Uterus (tissue), 3 donors: ENCODE measurements at regions not wholly inside any gene's neighbourhood (a gene's known extent, or its start where the extent isn't known, plus 50 kb on each side); places are given as distances from the start of the nearest gene placed in this dataset.

Experiments used
- DNase-seq, 2 donors: peaks; one replicate each; pipeline ENCODE4 v3.0.0-alpha.2; 2019 to 2020
- H3K27ac ChIP-seq, 2 donors: fragments of 200-600 bp; sonication (generic); 1 replicate in 1 of 2; 2 replicates in 1 of 2; pipeline ENCODE4 v1.5.1; 2016 to 2018
- H3K27me3 ChIP-seq, 2 donors: fragments of 200-600 bp; sonication (generic); one replicate each; pipeline ENCODE4 v1.5.1; 2018 to 2019; ENCODE audit warnings: control low read depth in 1 of 2
- H3K36me3 ChIP-seq, 2 donors: fragments of 200-600 bp; sonication (generic); one replicate each; pipeline ENCODE4 v1.5.1; 2019; ENCODE audit warnings: control low read depth in 1 of 2
- H3K4me1 ChIP-seq, 2 donors: fragments of 200-600 bp; sonication (generic); one replicate each; pipeline ENCODE4 v1.5.1; 2018 to 2019; ENCODE audit warnings: control low read depth in 1 of 2
- H3K4me3 ChIP-seq, 2 donors: fragments of 200-600 bp; sonication (generic); 1 replicate in 1 of 2; 2 replicates in 1 of 2; pipeline ENCODE4 v1.5.1; 2018 to 2019; ENCODE audit warnings: mild to moderate bottlenecking in 1 of 2
- H3K9me3 ChIP-seq, 2 donors: fragments of 200-600 bp; sonication (generic); one replicate each; pipeline ENCODE4 v1.5.1; 2019; ENCODE audit warnings: control low read depth in 1 of 2
- CTCF ChIP-seq, 4 experiments: fragments of 200-600 bp in 2 of 4; fragments of 450-650 bp in 2 of 4; sonication (generic) in 2 of 4; IDR thresholded peaks; one replicate each; pipeline ENCODE4 v1.5.1; 2016 to 2019; ENCODE audit warnings: antibody characterized with exemption in 4 of 4, mild to moderate bottlenecking in 2 of 4, moderate library complexity in 1 of 4
- POLR2A ChIP-seq, 2 donors: fragments of 450-650 bp; IDR thresholded peaks; one replicate each; pipeline ENCODE4 v1.6.1; 2016; ENCODE audit warnings: antibody characterized with exemption in 2 of 2, mild to moderate bottlenecking in 1 of 2, moderate library complexity in 1 of 2
- intact Hi-C: fragments of 100-400 bp; cut with DNase I; formaldehyde crosslinking; loops from one replicate; pipeline ENCODE4 v1.15.1; 2023; ENCODE audit warnings: low total_unique reads
- donor health status: DM: yes; HTN: yes; CAD: no.

- H3K9me3 ChIP-seq = no peaks in the 10 kb centered on the region
- no peaks in the 10 kb centered on the region for H3K27me3 ChIP-seq
- no peak for DNase-seq
- intact Hi-C loops = no loop called here
- no peaks in the 10 kb centered on the region for H3K36me3 ChIP-seq
- TF ChIP-seq CTCF (IDR thresholded peaks at IDR 0.05) (no peak), POLR2A (IDR thresholded peaks at IDR 0.05) (no peak)
- no peak overlapping the region for H3K4me3 ChIP-seq
- no peaks in the 10 kb centered on the region for H3K4me1 ChIP-seq
- H3K27ac ChIP-seq = no peak overlapping the region
Measured at GRCh38 chr4:60812811-60813210, 387.3 kb upstream of the ADGRL3 start.

DNA sequence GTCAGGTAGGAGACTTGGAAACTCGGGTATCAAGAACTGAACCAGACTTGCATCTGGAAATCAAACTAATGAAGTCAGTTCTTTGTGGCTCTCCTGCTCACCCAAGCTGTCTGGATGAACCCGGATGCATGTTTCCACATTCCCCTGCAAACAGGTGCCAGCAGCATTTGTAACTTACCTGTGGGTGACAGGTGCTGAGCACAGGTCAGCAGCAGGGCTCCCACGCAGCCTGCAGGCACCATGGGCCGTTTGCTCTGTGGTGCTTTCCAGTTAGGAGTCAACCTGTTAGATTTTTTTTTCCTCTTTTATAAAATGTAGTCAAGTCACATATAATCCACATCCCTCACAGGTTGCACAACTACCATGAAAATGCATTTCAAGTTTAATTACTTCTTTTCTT is 385.6 kb upstream of the ADGRL3 start:
- TF ChIP-seq POLR2A (IDR thresholded peaks at IDR 0.05) (no peak), CTCF (IDR thresholded peaks at IDR 0.05) (no peak)
- intact Hi-C loops = no loop called here
- H3K36me3 ChIP-seq = no peaks in the 10 kb centered on the region
- no peaks in the 10 kb centered on the region for H3K4me1 ChIP-seq
- H3K27ac ChIP-seq = no peak overlapping the region
- DNase-seq = no peak
- no peaks in the 10 kb centered on the region for H3K9me3 ChIP-seq
- no peak overlapping the region for H3K4me3 ChIP-seq
- H3K27me3 ChIP-seq = no peaks in the 10 kb centered on the region

DNA sequence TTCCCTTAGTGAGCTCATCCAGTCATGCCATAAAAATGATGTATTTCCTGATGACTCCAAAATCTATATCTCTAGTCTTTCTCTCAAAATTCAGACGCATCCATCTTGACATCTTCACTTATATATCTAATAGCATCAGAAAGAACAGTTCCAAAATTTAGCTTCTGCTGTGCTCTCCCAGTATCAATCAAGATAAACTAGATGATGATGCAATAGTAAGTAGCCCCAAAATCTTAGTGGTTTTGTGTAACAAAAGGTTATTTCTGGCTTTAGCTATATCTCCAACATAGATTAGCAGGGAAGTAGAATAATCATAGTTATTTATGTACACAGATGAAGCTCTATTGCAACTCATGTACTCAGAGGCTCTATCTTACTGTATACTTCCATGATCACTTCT is 382.5 kb upstream of the ADGRL3 start:
- no peak overlapping the region for H3K27ac ChIP-seq
- TF ChIP-seq CTCF (IDR thresholded peaks at IDR 0.05) (no peak), POLR2A (IDR thresholded peaks at IDR 0.05) (no peak)
- H3K4me3 ChIP-seq = no peak overlapping the region
- intact Hi-C loops = no loop called here
- no peaks in the 10 kb centered on the region for H3K4me1 ChIP-seq
- no peaks in the 10 kb centered on the region for H3K27me3 ChIP-seq
- H3K36me3 ChIP-seq = no peaks in the 10 kb centered on the region
- no peaks in the 10 kb centered on the region for H3K9me3 ChIP-seq
- no peak for DNase-seq

DNA sequence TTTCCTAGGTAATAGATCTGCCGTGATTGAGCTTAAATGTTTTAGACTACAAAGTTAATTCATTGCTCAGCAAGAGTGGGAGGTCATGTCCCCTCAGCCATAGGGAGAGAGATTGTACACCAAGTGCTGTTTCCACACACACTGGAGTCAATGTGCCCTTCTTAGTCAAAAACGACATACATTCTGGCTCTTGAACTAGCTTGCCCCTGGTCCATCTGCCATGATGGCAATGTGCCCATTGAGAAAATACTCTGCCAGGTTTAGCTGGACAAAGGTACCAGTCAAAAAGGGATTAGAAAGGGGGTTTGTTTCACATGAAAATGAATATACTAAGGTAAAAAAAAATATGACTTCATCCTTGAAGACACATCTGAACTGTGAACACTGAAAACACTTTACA is 377.1 kb upstream of the ADGRL3 start:
- H3K36me3 ChIP-seq = no peaks in the 10 kb centered on the region
- no peaks in the 10 kb centered on the region for H3K4me1 ChIP-seq
- intact Hi-C loops = no loop called here
- no peak for DNase-seq
- TF ChIP-seq CTCF (IDR thresholded peaks at IDR 0.05) (no peak), POLR2A (IDR thresholded peaks at IDR 0.05) (no peak)
- no peaks in the 10 kb centered on the region for H3K27me3 ChIP-seq
- no peak overlapping the region for H3K27ac ChIP-seq
- no peak overlapping the region for H3K4me3 ChIP-seq
- no peaks in the 10 kb centered on the region for H3K9me3 ChIP-seq

DNA sequence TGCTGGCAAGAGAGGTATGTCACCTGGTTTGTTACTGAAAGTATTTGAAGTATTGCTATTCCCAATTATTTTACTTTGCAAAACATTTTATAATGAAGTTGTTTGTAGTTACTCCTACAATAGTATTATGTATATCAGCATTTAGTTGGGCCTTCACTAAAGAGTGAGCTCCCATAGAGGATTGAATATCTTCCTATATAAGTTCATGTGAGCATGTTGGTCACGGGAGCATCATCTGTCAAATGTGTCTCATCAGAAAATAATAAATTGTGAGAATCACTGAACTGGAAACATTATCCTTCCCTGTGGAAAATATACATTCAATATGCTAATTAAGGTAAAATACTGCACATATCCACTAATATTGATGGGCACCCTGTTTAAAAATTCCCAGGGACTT is 360.1 kb upstream of the ADGRL3 start:
- H3K4me1 ChIP-seq = no peaks in the 10 kb centered on the region
- no peak overlapping the region for H3K4me3 ChIP-seq
- H3K27ac ChIP-seq = no peak overlapping the region
- H3K36me3 ChIP-seq = no peaks in the 10 kb centered on the region
- no peaks in the 10 kb centered on the region for H3K27me3 ChIP-seq
- DNase-seq = no peak
- intact Hi-C loops = no loop called here
- H3K9me3 ChIP-seq = no peaks in the 10 kb centered on the region
- TF ChIP-seq CTCF (IDR thresholded peaks at IDR 0.05) (no peak), POLR2A (IDR thresholded peaks at IDR 0.05) (no peak)
